ENCODE measurements at regions not wholly inside any gene's neighbourhood (a gene's known extent, or its start where the extent isn't known, plus 50 kb on each side); places are given as distances from the start of the nearest gene placed in this dataset.
A peak's percentile ranks its signal among the peaks of the same experiment; 100 is the strongest.
"Not testable (repeated sequence)": the region's sequence is repeated elsewhere in the genome, so short reads cannot be mapped to it uniquely, and the experiment has no call there.

DNA sequence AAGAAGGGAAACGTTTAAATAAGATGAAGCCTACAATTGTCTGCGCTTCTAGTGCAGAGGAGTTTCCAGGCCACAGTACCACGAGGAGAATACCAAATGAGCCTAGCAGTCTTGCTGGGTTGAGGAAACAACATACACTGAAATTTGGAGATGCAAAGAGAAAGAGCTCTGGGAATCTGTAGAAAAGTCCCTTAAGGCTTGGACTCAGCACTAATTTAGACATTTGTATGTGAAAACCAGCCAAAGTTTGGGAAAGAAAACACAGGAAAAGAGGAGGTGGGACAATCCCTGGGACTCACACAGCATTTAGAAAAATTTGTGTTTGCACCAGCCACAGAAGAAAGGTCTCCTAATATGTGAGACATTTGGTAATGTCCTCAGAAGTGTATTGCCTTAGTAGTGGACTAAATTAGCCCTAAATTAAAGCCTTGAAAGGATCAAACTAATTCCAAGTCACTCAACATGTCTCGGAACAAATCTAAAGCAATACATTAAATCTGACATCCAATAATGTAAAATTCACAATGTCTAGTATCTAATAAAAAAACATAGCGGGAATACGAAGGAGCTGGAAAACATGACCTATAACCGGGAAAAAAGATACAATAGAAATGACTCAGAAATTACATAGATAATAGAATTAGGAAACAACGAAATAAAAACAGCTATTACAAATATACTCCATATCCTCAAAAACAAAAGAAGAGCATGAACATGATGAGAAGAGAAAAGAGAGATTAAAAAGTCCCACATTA, 187.1 kb upstream of the NAMPT start:
- no peak for DNase-seq

GRCh38 chr7:106471021-106471420, 186.2 kb upstream of the NAMPT start:
- DNase-seq: no peak

GRCh38 chr7:106466867-106467266, 182.1 kb upstream of the NAMPT start:
- DNase-seq: no peak

DNA sequence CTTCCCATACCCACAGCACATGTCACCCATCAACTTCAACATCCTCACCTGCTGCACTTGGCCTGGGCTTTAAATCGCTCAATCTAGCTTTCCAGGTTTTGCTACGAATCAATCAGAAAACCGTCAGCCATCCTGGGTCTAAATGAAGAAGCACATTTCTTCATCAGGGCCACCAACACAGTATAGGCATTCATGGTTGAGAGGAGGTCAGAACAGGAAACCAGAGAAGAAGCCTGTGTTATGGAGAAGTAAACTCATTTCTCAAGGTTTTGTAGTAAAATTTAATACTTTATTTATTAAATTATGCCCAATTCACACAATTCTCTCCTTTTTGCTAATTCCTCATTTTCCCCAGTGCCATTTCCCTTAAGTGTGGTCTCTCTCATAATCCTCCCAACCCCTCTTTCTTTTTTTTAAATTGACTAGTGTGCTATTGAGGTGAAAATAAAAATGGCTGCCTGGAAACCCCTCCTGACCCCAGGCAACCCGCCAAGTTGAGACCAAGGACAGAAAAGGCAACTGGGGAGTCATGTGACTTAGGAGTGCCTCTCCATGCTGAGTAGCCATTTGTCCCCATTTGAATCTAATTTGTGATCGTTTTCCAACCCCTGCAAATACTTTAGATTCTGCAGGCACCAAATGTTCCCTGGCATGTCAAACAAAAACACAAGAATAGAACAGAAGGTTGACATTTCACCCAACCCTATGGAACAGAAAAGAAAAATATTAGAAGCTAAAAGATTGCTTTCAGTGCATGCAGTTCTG, 181.1 kb upstream of the NAMPT start:
- DNase-seq: no peak

- DNase-seq: no peak
These were observed 179.9 kb upstream of the NAMPT start for GRCh38 chr7:106464651-106465050.

- no peak for DNase-seq
These were observed 179.2 kb upstream of the NAMPT start for GRCh38 chr7:106463851-106464611.

- DNase-seq: no peak
These were observed 178.2 kb upstream of the NAMPT start for GRCh38 chr7:106462914-106463482.

GRCh38 chr7:106462365-106462859, 177.6 kb upstream of the NAMPT start:
- peak in 1 of 2 experiments; percentile 38 for DNase-seq

DNA sequence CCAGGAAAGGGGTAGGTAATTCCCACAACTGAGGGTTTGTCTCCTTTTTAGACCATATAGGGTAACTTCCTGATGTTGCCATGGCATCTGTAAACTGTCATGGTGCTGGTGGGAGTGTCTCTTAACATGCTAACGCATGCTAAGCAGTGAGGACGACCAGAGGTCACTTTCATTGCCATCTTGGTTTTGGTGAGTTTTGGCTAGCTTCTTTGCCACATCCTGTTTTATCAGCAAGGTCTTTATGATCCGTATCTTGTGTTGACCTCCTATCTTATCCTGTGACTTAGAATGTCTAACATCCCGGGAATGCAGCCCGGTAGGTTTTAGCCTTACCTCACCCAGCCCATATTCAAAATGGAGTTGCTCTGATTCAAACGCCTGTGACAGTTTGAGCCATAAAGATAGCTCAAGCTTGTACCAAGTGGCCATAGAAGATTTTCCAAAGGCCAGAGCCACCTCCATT, 176.0 kb upstream of the NAMPT start:
- DNase-seq: no peak

GRCh38 chr7:106459397-106460072, 174.8 kb upstream of the NAMPT start:
- no peak for DNase-seq

- DNase-seq: no peak
These were observed 172.9 kb upstream of the NAMPT start for GRCh38 chr7:106457678-106458077.

DNA sequence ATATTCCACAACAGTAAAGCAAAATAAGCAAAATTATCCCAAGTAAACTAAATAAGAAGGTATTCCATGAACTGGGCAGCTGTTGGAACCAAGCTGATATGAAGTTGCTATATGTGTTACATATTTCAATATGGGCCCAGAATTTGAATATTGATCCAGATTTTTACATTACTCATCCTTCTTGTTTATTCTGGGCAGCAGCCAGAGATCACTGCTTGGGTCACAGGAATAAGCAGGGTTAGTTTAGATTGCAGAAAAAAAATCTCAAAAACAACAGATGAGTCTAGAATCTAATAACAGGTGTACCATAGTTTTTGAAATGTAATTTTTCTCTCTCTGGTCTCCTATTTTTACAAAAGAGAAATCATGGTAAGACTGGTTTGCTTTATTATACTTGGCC, 171.5 kb upstream of the NAMPT start:
- DNase-seq: no peak

DNA sequence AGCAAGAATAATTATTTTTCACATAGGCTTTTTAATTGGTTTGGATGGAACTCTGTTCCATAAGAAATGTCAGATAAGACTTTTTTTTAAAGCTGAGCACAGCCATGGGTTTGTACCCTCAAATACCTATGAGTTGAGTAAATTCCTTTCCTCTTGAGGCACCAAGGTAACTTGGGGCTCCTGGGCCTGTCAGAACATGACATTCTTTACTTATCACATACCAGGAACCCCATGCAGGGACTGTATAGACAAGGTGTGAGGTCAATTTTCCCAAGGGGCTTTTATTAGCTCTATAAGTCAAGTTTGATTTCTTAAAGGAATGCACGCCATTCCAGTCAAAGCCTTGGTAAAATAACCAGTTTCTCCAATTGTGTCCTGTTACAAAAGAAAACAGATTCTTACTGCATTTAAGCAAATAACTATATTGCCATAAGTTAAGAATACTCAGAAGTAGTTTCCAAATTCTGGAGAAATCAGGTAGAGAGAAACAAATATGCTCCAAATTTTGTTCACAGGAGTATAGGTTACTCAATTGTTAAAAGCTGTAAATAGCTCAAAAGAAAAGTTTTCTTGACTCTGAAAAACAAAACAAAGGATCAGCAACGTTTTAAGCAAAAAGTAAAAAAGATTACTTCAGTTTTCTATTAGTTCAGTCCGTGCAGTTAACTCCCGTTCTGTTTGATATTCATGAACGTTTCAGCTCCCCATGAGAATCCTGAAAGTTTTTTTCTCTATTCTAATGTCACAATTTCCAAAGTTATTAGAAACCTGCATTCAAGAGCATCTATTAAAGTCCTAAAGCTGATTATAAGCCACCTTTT, 167.5 kb upstream of the NAMPT start:
- no peak for DNase-seq

DNA sequence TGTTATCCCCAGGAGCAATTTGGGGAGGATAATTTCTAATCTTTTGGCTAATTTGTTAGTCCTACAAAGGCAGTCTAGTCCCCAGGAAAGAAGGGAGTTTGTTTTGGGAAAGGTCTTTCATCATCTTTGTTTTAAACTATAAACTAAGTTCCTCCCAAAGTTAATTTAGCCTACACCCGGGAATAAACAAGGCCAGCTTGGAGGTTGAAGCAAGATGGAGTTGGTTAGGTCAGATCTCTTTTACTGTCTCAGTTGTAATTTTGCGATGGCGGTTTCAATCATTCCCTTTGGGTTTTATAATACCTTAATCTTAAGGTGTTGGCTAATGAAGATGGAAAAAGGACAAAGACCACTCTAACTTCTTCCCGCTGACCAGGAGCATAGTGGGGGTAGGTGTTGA, 166.4 kb upstream of the NAMPT start:
- no peak for DNase-seq

DNA sequence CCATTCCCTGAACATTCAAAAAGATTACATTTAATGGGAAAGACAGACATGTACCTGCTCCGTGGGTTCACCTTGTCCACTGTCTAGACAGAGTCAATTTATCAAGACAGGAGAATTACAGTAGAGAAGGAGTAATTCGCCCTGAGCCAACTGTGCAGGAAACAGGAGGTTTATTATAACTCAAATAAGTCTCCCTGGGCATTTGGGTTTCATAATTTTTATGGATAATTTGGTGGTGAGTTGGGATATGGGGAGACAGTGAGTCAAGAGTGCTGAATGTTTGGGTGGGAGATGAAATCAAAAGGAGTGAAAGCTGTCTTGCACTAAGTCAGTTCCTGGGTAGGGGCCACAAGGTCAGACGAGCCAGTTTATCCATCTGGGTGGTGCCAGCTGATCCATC, 165.9 kb upstream of the NAMPT start:
- DNase-seq: no peak

DNA sequence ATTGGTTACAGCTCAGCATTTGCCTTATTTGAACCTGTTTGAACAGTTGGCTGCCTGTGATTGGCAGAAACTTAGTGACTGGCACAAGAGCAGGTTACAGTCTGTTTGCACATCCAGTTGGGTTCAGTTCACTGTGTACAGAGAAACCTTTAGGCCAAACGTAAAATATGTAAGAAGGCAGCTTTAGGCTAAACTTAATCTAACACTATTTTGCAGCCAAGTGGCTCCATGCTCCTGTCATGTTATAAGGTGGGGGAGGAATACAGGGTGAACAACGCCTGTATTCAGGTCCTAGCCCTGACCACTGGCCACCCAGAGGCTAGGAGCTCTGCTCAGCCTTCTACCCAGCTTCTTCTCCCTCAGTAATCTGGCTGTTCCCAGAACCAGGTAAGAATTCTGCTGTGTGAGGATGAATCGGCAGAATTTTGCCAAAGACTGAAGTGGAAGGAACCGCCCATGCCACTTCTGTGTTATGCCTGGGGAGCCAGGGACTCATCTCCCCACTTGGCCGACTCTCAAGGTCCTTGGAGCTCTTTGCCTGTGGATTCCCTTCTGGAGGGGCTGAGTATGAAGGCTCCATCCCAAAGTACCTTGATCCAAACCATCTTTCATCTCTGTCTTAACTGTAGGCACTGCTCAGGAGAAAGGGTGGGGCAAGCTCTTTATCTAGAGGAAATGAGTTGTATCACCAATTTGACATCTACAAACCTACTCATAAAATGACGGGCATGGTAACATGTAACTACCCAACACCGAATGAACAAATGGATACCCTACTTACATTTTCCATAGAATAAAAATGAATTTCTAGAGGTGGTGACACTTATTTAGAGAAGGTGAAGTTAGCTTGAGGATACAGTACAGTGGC, 164.4 kb upstream of the NAMPT start:
- no peak for DNase-seq

DNA sequence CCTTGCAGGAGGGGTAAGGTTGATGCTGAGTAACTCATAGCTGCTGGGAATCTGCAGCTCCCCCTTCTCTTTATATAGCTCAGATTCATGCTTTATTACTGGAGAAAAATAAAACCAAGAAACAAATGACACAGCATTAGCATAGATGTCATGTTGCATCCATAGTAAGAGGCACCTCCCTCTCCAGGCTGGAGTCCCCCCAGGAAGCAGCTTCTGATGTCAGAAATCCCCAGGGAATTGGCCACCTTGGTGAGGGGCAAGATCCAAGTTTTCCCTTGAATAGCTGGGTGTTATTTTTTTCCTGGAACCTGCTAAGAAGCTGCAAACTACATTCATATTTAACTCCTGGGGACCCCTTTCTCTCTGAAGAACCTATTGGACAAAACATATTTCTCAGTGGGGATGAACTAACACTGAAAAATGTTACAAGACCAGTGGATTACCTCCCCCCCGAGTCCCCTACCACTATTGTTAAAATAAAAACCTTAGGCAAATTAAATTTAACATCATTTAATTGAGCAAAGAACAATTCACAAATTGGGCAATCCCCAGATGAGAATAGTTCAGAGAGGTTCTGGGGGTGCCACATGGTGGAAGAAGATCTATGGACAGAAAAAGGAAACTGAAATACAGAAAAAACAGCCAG, 163.7 kb upstream of the NAMPT start:
- no peak for DNase-seq

DNA sequence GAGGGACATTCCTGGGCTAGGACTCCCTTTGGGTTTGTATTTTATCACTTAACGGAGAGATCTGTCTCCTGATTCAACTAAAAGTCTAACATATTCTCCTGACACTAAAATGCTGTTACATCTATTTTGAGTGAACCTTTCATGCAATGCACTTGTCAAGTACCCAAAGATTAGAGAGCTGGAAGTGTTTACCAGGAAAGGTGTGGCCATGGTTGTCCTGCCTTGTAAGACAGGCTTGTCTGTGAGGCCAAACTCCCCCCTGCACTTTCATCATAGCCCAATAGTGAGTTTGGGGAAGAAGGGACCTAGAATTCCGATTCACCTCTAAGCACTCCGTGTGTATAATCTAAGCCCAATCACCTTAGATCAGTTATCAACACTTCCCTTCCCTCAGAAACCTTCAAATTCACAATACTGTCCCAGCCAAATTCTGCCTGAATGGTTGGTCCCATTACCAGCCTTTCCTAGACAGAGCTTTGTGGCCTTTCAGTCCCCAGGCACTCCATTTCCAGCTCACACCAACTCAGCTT, 162.6 kb upstream of the NAMPT start:
- DNase-seq: no peak

DNA sequence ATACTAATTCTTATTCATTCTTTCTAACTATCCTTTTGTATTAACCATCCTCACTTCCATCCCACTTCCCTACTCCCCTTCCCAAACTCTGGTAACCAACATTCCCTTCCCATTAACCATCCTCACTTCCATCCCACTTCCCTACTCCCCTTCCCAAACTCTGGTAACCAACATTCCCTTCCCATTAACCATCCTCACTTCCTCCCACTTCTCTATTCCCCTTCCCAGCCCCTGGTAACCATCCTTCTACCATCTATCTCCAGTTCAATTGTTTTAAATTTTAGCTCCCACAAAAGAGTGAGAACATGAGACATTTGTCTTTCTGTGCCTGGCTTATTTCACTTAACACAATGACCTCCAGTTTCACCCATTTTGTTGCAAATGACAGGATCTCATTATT, 160.6 kb upstream of the NAMPT start:
- not testable (repeated sequence) for DNase-seq
